Gastroesophageal sphincter (tissue), 3 donors: ENCODE measurements at regions not wholly inside any gene's neighbourhood (a gene's known extent, or its start where the extent isn't known, plus 50 kb on each side); places are given as distances from the start of the nearest gene placed in this dataset.

Experiments used
- EP300 ChIP-seq: sonication (generic); formaldehyde crosslinking; IDR thresholded peaks from one replicate; pipeline ENCODE4 v1.6.1; 2017; ENCODE audit warnings: antibody characterized with exemption, mild to moderate bottlenecking
- POLR2A ChIP-seq, 2 donors: fragments of 450-650 bp; IDR thresholded peaks; one replicate each; pipeline ENCODE4 v1.6.1; 2017; ENCODE audit warnings: antibody characterized with exemption in 2 of 2, mild to moderate bottlenecking in 2 of 2, moderate library complexity in 1 of 2
- POLR2AphosphoS5 ChIP-seq: sonication (generic); formaldehyde crosslinking; IDR thresholded peaks from one replicate; pipeline ENCODE4 v1.6.1; 2017; ENCODE audit warnings: antibody characterized with exemption
- TF ChIP-seq, protein P1 (sequence below), 4 experiments: fragments of 200-600 bp in 2 of 4; fragments of 450-650 bp in 2 of 4; sonication (generic) in 1 of 4; IDR thresholded peaks; one replicate each; pipeline ENCODE4 v1.5.1; 2017 to 2019; ENCODE audit warnings: antibody characterized with exemption in 4 of 4, mild to moderate bottlenecking in 2 of 4, moderate library complexity in 2 of 4

DNA sequence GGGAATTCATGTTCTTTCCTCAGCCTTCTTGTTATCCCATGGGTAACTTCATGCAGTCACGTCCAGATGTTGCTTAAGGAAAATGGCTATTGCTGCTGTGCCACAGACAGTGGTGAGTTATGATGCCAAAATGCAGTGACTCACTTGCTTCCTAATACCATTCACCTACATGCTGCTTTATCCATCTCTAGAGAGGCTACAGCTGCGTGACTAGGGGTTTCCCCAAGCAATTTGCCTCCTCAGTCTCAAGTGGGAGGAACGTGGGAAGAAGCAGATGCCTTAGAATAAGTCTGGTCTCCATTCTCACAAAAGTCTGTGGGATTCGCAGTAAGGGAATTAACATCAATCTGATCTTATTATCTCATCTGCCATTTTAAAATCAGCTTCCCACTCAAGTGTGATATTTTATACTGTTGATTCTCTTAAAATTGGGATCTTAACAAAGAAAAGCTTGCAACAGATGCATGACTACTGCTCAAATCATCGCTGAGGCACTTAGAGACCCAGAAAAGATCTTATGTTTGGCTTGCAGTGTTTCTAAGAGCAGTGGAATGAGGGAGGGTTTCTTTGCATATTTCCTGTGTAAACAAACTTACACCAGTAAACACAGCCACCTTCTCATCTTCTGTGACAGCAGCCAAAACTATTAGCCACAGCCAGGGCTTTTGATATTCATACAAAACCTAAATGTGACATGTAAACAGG lies 62.0 kb upstream of the ACP3 start:
- TF ChIP-seq POLR2A (IDR thresholded peaks at IDR 0.05) = no peak
- TF ChIP-seq, protein P1, sequence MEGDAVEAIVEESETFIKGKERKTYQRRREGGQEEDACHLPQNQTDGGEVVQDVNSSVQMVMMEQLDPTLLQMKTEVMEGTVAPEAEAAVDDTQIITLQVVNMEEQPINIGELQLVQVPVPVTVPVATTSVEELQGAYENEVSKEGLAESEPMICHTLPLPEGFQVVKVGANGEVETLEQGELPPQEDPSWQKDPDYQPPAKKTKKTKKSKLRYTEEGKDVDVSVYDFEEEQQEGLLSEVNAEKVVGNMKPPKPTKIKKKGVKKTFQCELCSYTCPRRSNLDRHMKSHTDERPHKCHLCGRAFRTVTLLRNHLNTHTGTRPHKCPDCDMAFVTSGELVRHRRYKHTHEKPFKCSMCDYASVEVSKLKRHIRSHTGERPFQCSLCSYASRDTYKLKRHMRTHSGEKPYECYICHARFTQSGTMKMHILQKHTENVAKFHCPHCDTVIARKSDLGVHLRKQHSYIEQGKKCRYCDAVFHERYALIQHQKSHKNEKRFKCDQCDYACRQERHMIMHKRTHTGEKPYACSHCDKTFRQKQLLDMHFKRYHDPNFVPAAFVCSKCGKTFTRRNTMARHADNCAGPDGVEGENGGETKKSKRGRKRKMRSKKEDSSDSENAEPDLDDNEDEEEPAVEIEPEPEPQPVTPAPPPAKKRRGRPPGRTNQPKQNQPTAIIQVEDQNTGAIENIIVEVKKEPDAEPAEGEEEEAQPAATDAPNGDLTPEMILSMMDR (IDR thresholded peaks at IDR 0.05) = no peak
- no peak for TF ChIP-seq EP300
- TF ChIP-seq POLR2AphosphoS5 = no peak
